Coronary artery (tissue), 2 donors: ENCODE measurements at regions not wholly inside any gene's neighbourhood (a gene's known extent, or its start where the extent isn't known, plus 50 kb on each side); places are given as distances from the start of the nearest gene placed in this dataset.

Experiments
- DNase-seq: peaks from one replicate; pipeline ENCODE4 v3.0.0-alpha.2; 2017; ENCODE audit warnings: low spot score
- H3K27ac ChIP-seq, 2 donors: fragments of 200-600 bp; sonication (generic); one replicate each; pipeline ENCODE4 v1.5.1; 2016 to 2019
- H3K4me3 ChIP-seq: fragments of 200-600 bp; sonication (generic); 2 replicates; pipeline ENCODE4 v1.5.1; 2016; ENCODE audit warnings: mild to moderate bottlenecking, moderate library complexity
- TF ChIP-seq, protein P1 (sequence below): fragments of 200-600 bp; sonication (generic); IDR thresholded peaks from one replicate; pipeline ENCODE4 v1.5.1; 2019; ENCODE audit warnings: antibody characterized with exemption

DNA sequence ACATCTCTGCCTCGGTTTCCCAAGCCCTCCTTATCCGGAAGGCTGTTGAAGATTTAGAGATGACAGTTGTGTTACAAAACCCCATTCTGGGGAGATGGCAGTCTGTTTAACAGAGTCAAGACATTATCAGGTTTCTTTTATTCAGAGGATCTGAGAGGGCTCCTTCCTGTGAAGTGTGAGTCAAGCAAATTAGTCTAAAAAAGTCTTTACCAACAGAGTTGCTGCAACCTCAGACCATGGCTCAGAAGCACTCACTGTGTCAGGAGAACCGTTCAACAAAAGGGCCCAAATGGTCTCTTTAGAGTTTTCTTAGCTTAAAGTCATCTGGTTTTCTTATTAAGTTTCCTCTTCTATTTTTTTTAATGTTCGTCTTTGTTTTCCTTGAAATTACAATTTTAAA, 717.8 kb downstream of the EPM2A start:
- TF ChIP-seq, protein P1, sequence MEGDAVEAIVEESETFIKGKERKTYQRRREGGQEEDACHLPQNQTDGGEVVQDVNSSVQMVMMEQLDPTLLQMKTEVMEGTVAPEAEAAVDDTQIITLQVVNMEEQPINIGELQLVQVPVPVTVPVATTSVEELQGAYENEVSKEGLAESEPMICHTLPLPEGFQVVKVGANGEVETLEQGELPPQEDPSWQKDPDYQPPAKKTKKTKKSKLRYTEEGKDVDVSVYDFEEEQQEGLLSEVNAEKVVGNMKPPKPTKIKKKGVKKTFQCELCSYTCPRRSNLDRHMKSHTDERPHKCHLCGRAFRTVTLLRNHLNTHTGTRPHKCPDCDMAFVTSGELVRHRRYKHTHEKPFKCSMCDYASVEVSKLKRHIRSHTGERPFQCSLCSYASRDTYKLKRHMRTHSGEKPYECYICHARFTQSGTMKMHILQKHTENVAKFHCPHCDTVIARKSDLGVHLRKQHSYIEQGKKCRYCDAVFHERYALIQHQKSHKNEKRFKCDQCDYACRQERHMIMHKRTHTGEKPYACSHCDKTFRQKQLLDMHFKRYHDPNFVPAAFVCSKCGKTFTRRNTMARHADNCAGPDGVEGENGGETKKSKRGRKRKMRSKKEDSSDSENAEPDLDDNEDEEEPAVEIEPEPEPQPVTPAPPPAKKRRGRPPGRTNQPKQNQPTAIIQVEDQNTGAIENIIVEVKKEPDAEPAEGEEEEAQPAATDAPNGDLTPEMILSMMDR, result no peak
- Histone ChIP-seq H3K27ac (no peak overlapping the region), H3K4me3 (no peak overlapping the region)
- no peak for DNase-seq

DNA sequence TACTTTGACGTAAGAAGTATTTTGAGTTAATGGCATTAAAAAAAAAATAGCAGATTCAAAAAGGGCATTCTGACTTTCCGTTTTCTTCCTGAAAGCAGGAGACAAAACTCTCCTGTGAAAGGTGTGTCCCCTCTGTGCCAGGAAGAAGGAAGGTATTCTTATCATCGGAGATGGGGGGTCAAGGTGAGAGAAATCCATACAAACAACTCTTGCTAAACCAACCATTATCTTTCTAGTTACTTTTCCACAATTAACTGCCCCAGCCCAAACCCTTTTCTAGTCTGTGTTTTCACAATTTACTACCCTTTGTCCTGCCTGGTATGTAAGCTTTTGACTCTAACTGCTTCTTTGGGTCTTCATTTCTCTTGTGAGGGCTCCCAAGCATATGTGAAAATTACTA, 717.3 kb downstream of the EPM2A start:
- no peak overlapping the region for H3K4me3 ChIP-seq
- TF ChIP-seq, protein P1, result no peak

DNA sequence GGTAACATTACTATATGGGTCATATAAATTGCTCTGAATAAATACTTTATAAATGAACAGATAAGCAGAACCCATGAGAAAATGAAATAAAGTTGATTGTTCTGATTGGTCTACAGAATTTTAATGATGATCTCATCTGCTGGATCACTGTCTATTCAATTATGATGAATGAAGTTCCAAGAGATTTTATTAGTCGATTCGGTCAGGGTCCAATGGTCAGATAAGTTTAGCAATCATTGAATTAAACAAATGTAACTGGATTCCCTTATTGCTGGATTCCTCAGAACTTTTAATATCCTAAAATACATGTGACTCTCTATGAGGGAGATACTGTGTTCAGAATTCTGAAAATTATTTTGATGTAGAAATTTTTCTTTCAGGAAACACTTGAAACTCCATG, 715.2 kb downstream of the EPM2A start:
- DNase-seq, result no peak
- H3K27ac ChIP-seq, result no peak overlapping the region
- H3K4me3 ChIP-seq, result no peak overlapping the region
- TF ChIP-seq, protein P1, result no peak

More for the DNA sequence above, 717.3 kb downstream of the EPM2A start:
- H3K27ac ChIP-seq, result no peak overlapping the region
- DNase-seq, result no peak

DNA sequence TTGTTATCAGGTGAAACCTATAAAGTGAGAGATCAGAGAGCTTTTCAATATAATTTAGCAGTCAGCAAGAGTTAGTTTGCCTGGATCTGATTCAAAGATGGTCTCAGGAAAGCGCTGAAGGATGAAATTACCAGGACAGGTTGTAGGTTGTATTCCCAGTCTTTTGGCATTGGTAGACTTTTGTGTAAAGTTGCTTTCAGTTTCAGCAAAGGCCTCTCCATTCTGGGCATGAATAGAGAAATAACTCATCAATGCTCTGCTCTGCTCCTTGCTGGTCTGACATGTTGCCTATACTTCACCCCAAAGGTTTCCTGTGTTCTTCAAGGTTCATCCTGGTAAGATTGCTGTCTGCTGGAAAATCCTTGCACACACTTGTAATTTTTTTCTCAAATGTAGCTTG, 714.8 kb downstream of the EPM2A start:
- TF ChIP-seq, protein P1, result no peak
- no peak for DNase-seq

DNA sequence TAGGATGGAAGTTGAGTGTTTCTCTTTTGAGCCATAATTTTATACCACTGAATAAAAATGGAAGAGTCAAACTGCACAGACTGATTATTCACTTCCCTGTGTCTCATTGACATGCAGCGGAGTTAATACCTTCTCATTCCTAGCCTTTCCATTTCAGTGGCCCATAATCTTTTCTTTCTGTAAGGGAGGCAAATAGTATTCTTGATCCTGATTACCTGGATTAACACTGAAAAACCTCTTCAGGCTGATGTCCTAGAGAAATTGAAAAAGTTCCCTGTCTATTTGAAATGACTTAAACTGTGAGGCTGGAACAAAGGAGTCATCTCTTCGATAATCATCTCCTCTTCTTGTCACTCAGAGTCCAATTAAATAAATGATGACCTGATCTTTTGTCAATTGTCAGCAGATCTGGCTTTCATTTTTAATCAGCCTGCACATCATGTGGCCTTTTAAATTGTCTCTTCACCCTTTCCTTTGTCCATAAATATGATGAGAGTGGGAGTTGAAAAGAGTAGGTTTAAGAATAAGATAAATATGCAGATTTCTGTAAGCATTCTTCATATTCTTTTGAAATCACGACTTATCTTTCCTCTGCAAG, 713.0 kb downstream of the EPM2A start:
- H3K4me3 ChIP-seq, result no peak overlapping the region
- no peak for DNase-seq
- TF ChIP-seq, protein P1, result no peak
- H3K27ac ChIP-seq, result no peak overlapping the region

More for the DNA sequence above, 714.8 kb downstream of the EPM2A start:
- Histone ChIP-seq H3K4me3 (no peak overlapping the region), H3K27ac (no peak overlapping the region)

DNA sequence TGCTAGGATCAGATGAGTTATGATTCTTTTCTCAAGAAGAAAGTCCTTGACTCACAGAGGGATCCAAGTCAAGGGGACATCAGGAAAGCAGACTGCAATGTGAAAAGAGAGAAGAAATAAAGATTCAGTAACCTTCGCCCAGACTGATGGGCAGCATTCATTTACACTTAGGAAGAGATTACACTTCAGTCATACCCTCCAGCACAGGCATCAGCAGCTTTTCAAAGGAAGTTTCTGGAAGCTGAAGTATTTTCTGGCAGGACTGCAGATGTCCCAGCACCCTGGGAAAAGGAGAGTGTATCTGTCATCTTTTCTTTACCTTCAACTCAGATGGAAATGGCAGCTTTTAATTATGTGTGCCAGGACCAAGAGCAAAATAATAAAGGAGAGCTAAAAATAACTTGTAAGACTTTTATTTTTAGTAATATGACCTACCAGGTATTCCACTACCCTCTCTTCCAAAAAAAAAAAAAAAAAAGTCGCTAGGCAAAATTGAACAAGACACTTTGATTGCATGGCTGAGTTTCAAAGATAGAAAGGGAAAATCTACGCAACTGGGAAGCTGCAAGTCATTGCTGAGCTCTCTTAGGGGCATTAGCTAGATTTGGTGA, 712.1 kb downstream of the EPM2A start:
- no peak for DNase-seq
- Histone ChIP-seq H3K27ac (no peak overlapping the region), H3K4me3 (no peak overlapping the region)
- TF ChIP-seq, protein P1, result no peak

DNA sequence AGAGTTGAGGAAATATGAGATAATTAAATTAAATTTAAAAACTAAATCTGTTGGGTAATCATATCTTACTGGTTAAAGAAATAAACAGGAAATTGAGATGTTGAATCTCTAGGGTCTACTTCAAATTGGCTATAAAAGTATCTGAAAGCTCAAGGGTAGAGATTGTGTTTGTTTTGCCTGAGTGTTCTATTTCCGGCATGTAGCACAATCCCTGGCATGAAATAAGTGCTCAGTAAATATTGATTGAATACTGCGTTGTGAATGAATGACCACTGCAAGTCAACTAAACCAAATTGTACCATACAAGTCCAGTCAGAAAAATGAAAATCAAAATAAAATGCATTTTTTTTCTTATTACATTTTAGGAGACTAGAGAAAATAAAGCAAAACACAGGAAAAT, 709.8 kb downstream of the EPM2A start:
- no peak overlapping the region for H3K27ac ChIP-seq
- no peak overlapping the region for H3K4me3 ChIP-seq
- TF ChIP-seq, protein P1, result no peak
- DNase-seq, result no peak
